ENCODE measurements at regions not wholly inside any gene's neighbourhood (a gene's known extent, or its start where the extent isn't known, plus 50 kb on each side); places are given as distances from the start of the nearest gene placed in this dataset.
"Not testable (repeated sequence)": the region's sequence is repeated elsewhere in the genome, so short reads cannot be mapped to it uniquely, and the experiment has no call there.

- TF ChIP-seq CTCF (IDR thresholded peaks at IDR 0.05; ENCODE audit: insufficient read depth, low read length): no peak
- no peak overlapping the region for H3K4me3 ChIP-seq (ENCODE audit: low read depth, low read length)
Measured at GRCh38 chr1:174105086-174105485, 54.2 kb upstream of the RABGAP1L start.

GRCh38 chr1:174103766-174104165, 55.6 kb upstream of the RABGAP1L start:
- TF ChIP-seq CTCF (IDR thresholded peaks at IDR 0.05; ENCODE audit: insufficient read depth, low read length): no peak
- no peak overlapping the region for H3K4me3 ChIP-seq (ENCODE audit: low read depth, low read length)
- DNase-seq (ENCODE audit: low read depth): no peak

More at GRCh38 chr1:174105086-174105485, 54.2 kb upstream of the RABGAP1L start:
- no peak for DNase-seq (ENCODE audit: low read depth)

- H3K4me3 ChIP-seq (ENCODE audit: low read depth, low read length); DNase-seq (ENCODE audit: low read depth): not testable (repeated sequence)
Measured at GRCh38 chr1:174101976-174102375, 57.3 kb upstream of the RABGAP1L start.

GRCh38 chr1:174097426-174097825, 61.9 kb upstream of the RABGAP1L start:
- no peak for TF ChIP-seq CTCF (IDR thresholded peaks at IDR 0.05; ENCODE audit: insufficient read depth, low read length)
- DNase-seq (ENCODE audit: low read depth): no peak
- no peak overlapping the region for H3K4me3 ChIP-seq (ENCODE audit: low read depth, low read length)

- peak; percentile 15 for DNase-seq (ENCODE audit: low read depth)
- H3K4me3 ChIP-seq (ENCODE audit: low read depth, low read length): not testable (repeated sequence)
Measured at GRCh38 chr1:174093789-174094188, 65.5 kb upstream of the RABGAP1L start.

- no peak for TF ChIP-seq CTCF (IDR thresholded peaks at IDR 0.05; ENCODE audit: insufficient read depth, low read length)
- no peak for DNase-seq (ENCODE audit: low read depth)
- no peak overlapping the region for H3K4me3 ChIP-seq (ENCODE audit: low read depth, low read length)
Measured at GRCh38 chr1:174090471-174090870, 68.3 kb upstream of the RC3H1 start.

- H3K4me3 ChIP-seq (ENCODE audit: low read depth, low read length): no peak overlapping the region
- no peak for TF ChIP-seq CTCF (IDR thresholded peaks at IDR 0.05; ENCODE audit: insufficient read depth, low read length)
- no peak for DNase-seq (ENCODE audit: low read depth)
Measured at GRCh38 chr1:174080819-174081218, 58.7 kb upstream of the RC3H1 start.

- TF ChIP-seq CTCF (IDR thresholded peaks at IDR 0.05; ENCODE audit: insufficient read depth, low read length): no peak
- no peak overlapping the region for H3K4me3 ChIP-seq (ENCODE audit: low read depth, low read length)
- no peak for DNase-seq (ENCODE audit: low read depth)
Measured at GRCh38 chr1:174079796-174080195, 57.6 kb upstream of the RC3H1 start.

GRCh38 chr1:174078916-174079315, 56.8 kb upstream of the RC3H1 start:
- H3K4me3 ChIP-seq (ENCODE audit: low read depth, low read length); DNase-seq (ENCODE audit: low read depth): not testable (repeated sequence)

Data from fibroblast of the aortic adventitia (primary cell).